GM12892 (cell line): ENCODE measurements at regions not wholly inside any gene's neighbourhood (a gene's known extent, or its start where the extent isn't known, plus 50 kb on each side); places are given as distances from the start of the nearest gene placed in this dataset.

Experiments used
- POLR2A ChIP-seq: IDR thresholded peaks from 2 replicates; pipeline ENCODE4 v1.6.1; 2011; ENCODE audit warnings: low read depth, low read length, control low read depth
- POLR2AphosphoS5 ChIP-seq: IDR thresholded peaks from 2 replicates; pipeline ENCODE4 v1.6.1; 2011; ENCODE audit warnings: low read depth, low read length, control low read depth
- TAF1 ChIP-seq: IDR thresholded peaks from 2 replicates; pipeline ENCODE4 v1.6.1; 2011; ENCODE audit warnings: low read depth, mild to moderate bottlenecking, control low read depth, low read length, borderline replicate concordance

DNA sequence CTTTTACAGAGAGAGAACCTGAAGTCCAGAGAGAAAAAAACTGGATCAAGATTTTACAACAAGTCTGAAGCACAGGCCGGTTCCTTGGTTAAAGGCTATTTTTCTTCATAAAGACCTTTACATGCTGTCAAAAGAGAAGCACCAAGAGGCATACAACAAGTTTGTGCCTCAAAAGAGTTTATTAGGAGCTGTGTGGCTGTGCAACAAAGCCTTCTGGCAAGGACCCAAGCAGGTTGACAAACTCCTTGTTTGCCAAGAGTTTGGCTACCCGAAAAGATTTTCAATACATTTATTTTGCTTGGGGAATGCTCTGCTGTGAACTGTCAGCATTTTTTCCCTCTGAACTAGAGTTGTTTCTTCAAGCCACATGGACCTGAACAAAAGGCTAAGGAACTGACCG, 202.9 kb upstream of the RAD23B start:
- TF ChIP-seq POLR2A (no peak), TAF1 (no peak), POLR2AphosphoS5 (no peak)
